ENCODE measurements at regions not wholly inside any gene's neighbourhood (a gene's known extent, or its start where the extent isn't known, plus 50 kb on each side); places are given as distances from the start of the nearest gene placed in this dataset.

DNA sequence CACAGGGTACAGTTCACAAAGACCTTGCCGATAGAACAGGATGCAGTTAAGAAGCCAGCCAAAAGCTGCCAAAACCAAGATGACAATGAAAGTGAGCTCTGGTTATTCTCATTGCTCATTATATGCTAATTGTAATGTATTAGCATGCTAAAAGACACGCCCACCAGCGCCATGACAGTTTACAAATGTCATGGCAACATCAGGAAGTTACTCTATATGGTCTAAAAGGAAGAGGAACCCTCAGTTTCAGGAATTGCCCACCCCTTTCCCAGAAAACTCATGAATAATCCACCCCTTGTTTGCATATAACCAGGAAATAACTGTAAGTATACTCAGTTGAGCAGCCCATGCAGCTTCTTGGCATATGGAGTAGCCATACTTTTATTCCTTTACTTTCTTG lies 748.7 kb downstream of the QKI start:
- TF ChIP-seq EZH2phosphoT487 (IDR thresholded peaks at IDR 0.05; ENCODE audit: low read length): no peak
- TF ChIP-seq, protein P1, sequence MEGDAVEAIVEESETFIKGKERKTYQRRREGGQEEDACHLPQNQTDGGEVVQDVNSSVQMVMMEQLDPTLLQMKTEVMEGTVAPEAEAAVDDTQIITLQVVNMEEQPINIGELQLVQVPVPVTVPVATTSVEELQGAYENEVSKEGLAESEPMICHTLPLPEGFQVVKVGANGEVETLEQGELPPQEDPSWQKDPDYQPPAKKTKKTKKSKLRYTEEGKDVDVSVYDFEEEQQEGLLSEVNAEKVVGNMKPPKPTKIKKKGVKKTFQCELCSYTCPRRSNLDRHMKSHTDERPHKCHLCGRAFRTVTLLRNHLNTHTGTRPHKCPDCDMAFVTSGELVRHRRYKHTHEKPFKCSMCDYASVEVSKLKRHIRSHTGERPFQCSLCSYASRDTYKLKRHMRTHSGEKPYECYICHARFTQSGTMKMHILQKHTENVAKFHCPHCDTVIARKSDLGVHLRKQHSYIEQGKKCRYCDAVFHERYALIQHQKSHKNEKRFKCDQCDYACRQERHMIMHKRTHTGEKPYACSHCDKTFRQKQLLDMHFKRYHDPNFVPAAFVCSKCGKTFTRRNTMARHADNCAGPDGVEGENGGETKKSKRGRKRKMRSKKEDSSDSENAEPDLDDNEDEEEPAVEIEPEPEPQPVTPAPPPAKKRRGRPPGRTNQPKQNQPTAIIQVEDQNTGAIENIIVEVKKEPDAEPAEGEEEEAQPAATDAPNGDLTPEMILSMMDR (IDR thresholded peaks at IDR 0.05; ENCODE audit: low read length): no peak

Measured in MM.1S (cell line).